IMR-90 (cell line): ENCODE measurements at regions not wholly inside any gene's neighbourhood (a gene's known extent, or its start where the extent isn't known, plus 50 kb on each side); places are given as distances from the start of the nearest gene placed in this dataset.

ENCODE experiments used
- ATAC-seq: fragments of 200-7000 bp; cut with Tn5 transposase; 2 replicates; pipeline ENCODE4 v1.9.1; 2020; ENCODE audit warnings: low read depth, mild to moderate bottlenecking, moderate library complexity
- BruUV-seq: library from RNA; stranded (reverse); fragments of 400-500 nt; replicated peaks from 2 replicates; lab custom pipeline; 2021; lab: Mats Ljungman, UMichigan
- CTCF ChIA-PET: fragments of 300-600 bp; formaldehyde crosslinking; extraction: SDS; loops from one replicate; lab custom pipeline; 2021; ENCODE audit warnings: antibody characterized with exemption; lab: Yijun Ruan, JAX
- POLR2A ChIA-PET: fragments of 300-600 bp; sonication (Branson Sonifier 250); formaldehyde crosslinking; loops from one replicate; lab custom pipeline; 2022; ENCODE audit warnings: antibody characterized with exemption; ENCODE audit not compliant: unreplicated experiment; lab: Charles Lee
- DNase-seq: peaks from one replicate; pipeline ENCODE4 v3.0.0; 2013
- H2AFZ ChIP-seq: replicated peaks from 2 replicates; pipeline ENCODE3; 2013; ENCODE audit warnings: low read length, mild to moderate bottlenecking; ENCODE audit not compliant: poor library complexity
- H2AK5ac ChIP-seq: 2 replicates; pipeline ENCODE4 v1.6.1; 2013; ENCODE audit warnings: low read depth, low read length, inconsistent platforms
- H2AK9ac ChIP-seq: replicated peaks from 2 replicates; pipeline ENCODE3; 2013; ENCODE audit warnings: mild to moderate bottlenecking, low read depth, low read length, moderate library complexity; ENCODE audit not compliant: poor library complexity
- H2BK120ac ChIP-seq: 2 replicates; pipeline ENCODE4 v1.6.1; 2013; ENCODE audit warnings: low read depth, low read length, inconsistent platforms
- H2BK15ac ChIP-seq: 3 replicates; pipeline ENCODE4 v1.6.1; 2013; ENCODE audit warnings: low read depth, low read length, inconsistent platforms
- H2BK20ac ChIP-seq: 2 replicates; pipeline ENCODE4 v1.6.1; 2013; ENCODE audit warnings: low read depth, mild to moderate bottlenecking, inconsistent platforms, low read length, moderate library complexity
- H2BK5ac ChIP-seq: 2 replicates; pipeline ENCODE4 v1.6.1; 2013; ENCODE audit warnings: mild to moderate bottlenecking, low read depth, low read length, inconsistent platforms; ENCODE audit not compliant: poor library complexity, severe bottlenecking
- H3K14ac ChIP-seq: replicated peaks from 2 replicates; pipeline ENCODE4 v1.6.1; 2013; ENCODE audit warnings: low read depth, low read length, inconsistent platforms
- H3K18ac ChIP-seq: 2 replicates; pipeline ENCODE4 v1.6.1; 2013; ENCODE audit warnings: low read depth, low read length, control low read depth
- H3K23ac ChIP-seq: 2 replicates; pipeline ENCODE4 v1.6.1; 2013; ENCODE audit warnings: low read depth, low read length, inconsistent platforms
- H3K27ac ChIP-seq: 2 replicates; pipeline ENCODE4 v1.5.1; 2013; ENCODE audit warnings: mild to moderate bottlenecking, control low read depth, low read length; ENCODE audit not compliant: insufficient read depth
- H3K27me3 ChIP-seq: 2 replicates; pipeline ENCODE4 v1.6.1; 2013; ENCODE audit warnings: low read length; ENCODE audit not compliant: control insufficient read depth, insufficient read depth
- H3K36me3 ChIP-seq: 2 replicates; pipeline ENCODE4 v1.6.1; 2013; ENCODE audit warnings: low read length, mixed read lengths; ENCODE audit not compliant: control insufficient read depth, insufficient read depth
- H3K4ac ChIP-seq: 2 replicates; pipeline ENCODE4 v1.6.1; 2013; ENCODE audit warnings: low read depth, low read length, inconsistent platforms
- H3K4me1 ChIP-seq: 2 replicates; pipeline ENCODE4 v1.6.1; 2013; ENCODE audit warnings: low read length, mixed read lengths; ENCODE audit not compliant: control insufficient read depth, insufficient read depth
- H3K4me2 ChIP-seq: 2 replicates; pipeline ENCODE4 v1.6.1; 2013; ENCODE audit warnings: low read depth, mild to moderate bottlenecking, control low read depth, low read length, moderate library complexity
- H3K4me3 ChIP-seq: 2 replicates; pipeline ENCODE4 v1.5.1; 2013; ENCODE audit warnings: low read depth, mild to moderate bottlenecking, control low read depth, low read length, moderate library complexity; ENCODE audit not compliant: insufficient read depth
- H3K56ac ChIP-seq: 2 replicates; pipeline ENCODE4 v1.6.1; 2013; ENCODE audit warnings: low read length, inconsistent platforms; ENCODE audit not compliant: insufficient read depth; ENCODE audit errors: extremely low read depth
- H3K79me1 ChIP-seq, 2 experiments: 2 replicates each; pipeline ENCODE4 v1.6.1; 2013; ENCODE audit warnings: low read length in 2 of 2, inconsistent platforms in 1 of 2, low read depth in 1 of 2
- H3K9ac ChIP-seq: 2 replicates; pipeline ENCODE4 v1.6.1; 2013; ENCODE audit warnings: low read depth, low read length, control low read depth
- H3K9me1 ChIP-seq: 2 replicates; pipeline ENCODE4 v1.6.1; 2013; ENCODE audit warnings: low read length, inconsistent platforms; ENCODE audit not compliant: insufficient read depth
- H3K9me3 ChIP-seq: 2 replicates; pipeline ENCODE4 v1.6.1; 2013; ENCODE audit warnings: low read length; ENCODE audit not compliant: control insufficient read depth, insufficient read depth
- H4K20me1 ChIP-seq: 2 replicates; pipeline ENCODE4 v1.6.1; 2013; ENCODE audit warnings: low read length, inconsistent platforms; ENCODE audit not compliant: insufficient read depth
- H4K5ac ChIP-seq: 2 replicates; pipeline ENCODE4 v1.6.1; 2013; ENCODE audit warnings: mild to moderate bottlenecking, low read depth, low read length, control low read depth
- H4K8ac ChIP-seq, 2 experiments: 2 replicates each; pipeline ENCODE4 v1.6.1; 2013; ENCODE audit warnings: low read depth in 2 of 2, low read length in 2 of 2, control low read depth in 1 of 2, inconsistent platforms in 1 of 2
- H4K91ac ChIP-seq: 2 replicates; pipeline ENCODE4 v1.6.1; 2013; ENCODE audit warnings: low read depth, low read length, inconsistent platforms; ENCODE audit not compliant: insufficient read depth
- BHLHE40 ChIP-seq: fragments of 150-350 bp; IDR thresholded peaks from 2 replicates; pipeline ENCODE4 v1.6.1; 2016; ENCODE audit warnings: mild to moderate bottlenecking, low read depth, low read length
- CHD1 ChIP-seq: IDR thresholded peaks from 2 replicates; pipeline ENCODE4 v1.6.1; 2012; ENCODE audit warnings: low read depth, low read length, improper control_type of control experiment
- FOS ChIP-seq: fragments of 150-350 bp; IDR thresholded peaks from 2 replicates; pipeline ENCODE4 v1.6.1; 2016; ENCODE audit warnings: low read depth, low read length
- MAZ ChIP-seq: IDR thresholded peaks from 2 replicates; pipeline ENCODE4 v1.6.1; 2012; ENCODE audit warnings: low read depth, mild to moderate bottlenecking, low read length, improper control_type of control experiment, moderate library complexity, borderline replicate concordance
- POLR2A ChIP-seq: IDR thresholded peaks from 2 replicates; pipeline ENCODE4 v1.6.1; 2012; ENCODE audit warnings: mild to moderate bottlenecking, low read depth, low read length
- RAD21 ChIP-seq: IDR thresholded peaks from 2 replicates; pipeline ENCODE4 v1.6.1; 2012; ENCODE audit warnings: low read length, improper control_type of control experiment
- RFX5 ChIP-seq: IDR thresholded peaks from 2 replicates; pipeline ENCODE4 v1.8.0; 2012; ENCODE audit warnings: low read depth, mild to moderate bottlenecking, low read length, moderate library complexity
- WGBS, 2 experiments: methylation state at CpG; one replicate each; pipeline versions ENCODE4 v1.1.5 to v1.1.7; 2013; ENCODE audit warnings: missing lambda C conversion rate in 2 of 2; ENCODE audit not compliant: insufficient read length in 1 of 2; ENCODE audit errors: extremely low coverage in 2 of 2; 5-methylcytosine and 5-hydroxymethylcytosine counted together
- dilution Hi-C: fragments of 300-500 bp; cut with HindIII; formaldehyde crosslinking; loops from one replicate; pipeline ENCODE4 v1.14.3; 2018; ENCODE audit warnings: low sequenced_read_pairs; ENCODE audit not compliant: unreplicated experiment
- in situ Hi-C: fragments of 300-500 bp; cut with MboI; formaldehyde crosslinking; loops from 3 replicates; pipeline ENCODE4 v1.14.3; 2019; ENCODE audit warnings: low sequenced_read_pairs, inconsistent platforms, mixed read lengths
- intact Hi-C: fragments of 100-400 bp; cut with micrococcal nuclease; formaldehyde crosslinking; loops from 2 replicates; pipeline ENCODE4 v1.10.0; 2022

- BruUV-seq = no TSS peak
- dilution Hi-C loops = no loop called here
- no peaks in the 10 kb centered on the region for H4K20me1 ChIP-seq
These were observed 304.6 kb upstream of the CDH12 start for GRCh38 chr5:23157716-23158115.

More at GRCh38 chr5:23157716-23158115, 304.6 kb upstream of the CDH12 start:
- no peak overlapping the region for H3K4me2 ChIP-seq
- in situ Hi-C loops (no loop called here), intact Hi-C loops (no loop called here)
- H3K4me1 ChIP-seq = no peaks in the 10 kb centered on the region
- POLR2A ChIA-PET = no interaction called here
- ATAC-seq (no peak), DNase-seq (no peak)
- no peak overlapping the region for H4K8ac ChIP-seq
- no peak overlapping the region for H2BK20ac ChIP-seq
- H3K9me3 ChIP-seq = no peaks in the 10 kb centered on the region
- no peak overlapping the region for H3K18ac ChIP-seq
- no peak overlapping the region for H4K5ac ChIP-seq
- no peak overlapping the region for H3K4me3 ChIP-seq
- H3K9me1 ChIP-seq = no peaks in the 10 kb centered on the region
- H2BK15ac ChIP-seq = no peak overlapping the region
- no peak overlapping the region for H3K27ac ChIP-seq
- H2AK5ac ChIP-seq = no peak overlapping the region
- no peak overlapping the region for H3K56ac ChIP-seq
- no peak overlapping the region for H2AK9ac ChIP-seq
- no peaks in the 10 kb centered on the region for H3K27me3 ChIP-seq
- H3K9ac ChIP-seq = no peak overlapping the region
- TF ChIP-seq CHD1 (no peak), BHLHE40 (no peak), FOS (no peak), RFX5 (no peak), MAZ (no peak), RAD21 (no peak), POLR2A (no peak)
- no peak overlapping the region for H2BK120ac ChIP-seq
- no peak overlapping the region for H2AFZ ChIP-seq
- no peak overlapping the region for H3K14ac ChIP-seq
- CTCF ChIA-PET = no interaction called here
- no peaks in the 10 kb centered on the region for H3K36me3 ChIP-seq
- WGBS, 2 experiments = no CpG with 5 or more reads among the region's 1 CpG
- no peak overlapping the region for H3K4ac ChIP-seq
- H3K23ac ChIP-seq = no peak overlapping the region
- no peak overlapping the region for H4K91ac ChIP-seq
- H2BK5ac ChIP-seq = no peak overlapping the region
- H3K79me1 ChIP-seq = no peaks in the 10 kb centered on the region
